BLaER1 treated with 17β-estradiol and CSF1 and Interleukin-3, amounts not matched to agents 10 nM and 100 nM (cell line): ENCODE measurements at regions not wholly inside any gene's neighbourhood (a gene's known extent, or its start where the extent isn't known, plus 50 kb on each side); places are given as distances from the start of the nearest gene placed in this dataset.
"Not testable (repeated sequence)": the region's sequence is repeated elsewhere in the genome, so short reads cannot be mapped to it uniquely, and the experiment has no call there.

Experiments used
- H3K27ac ChIP-seq, 11 experiments: shearing (Covaris generic); formaldehyde crosslinking; 2 replicates each; pipeline ENCODE4 v1.8.1; 2022
- H3K27me3 ChIP-seq, 11 experiments: shearing (Covaris generic); formaldehyde crosslinking; 2 replicates each; pipeline ENCODE4 v1.8.1; 2022
- H3K36me3 ChIP-seq, 11 experiments: shearing (Covaris generic); formaldehyde crosslinking; 2 replicates each; pipeline ENCODE4 v1.8.1; 2022
- H3K4me1 ChIP-seq, 10 experiments: shearing (Covaris generic); formaldehyde crosslinking; 2 replicates each; pipeline ENCODE4 v1.8.1; 2022
- H3K4me2 ChIP-seq, 11 experiments: shearing (Covaris generic); formaldehyde crosslinking; 2 replicates each; pipeline ENCODE4 v1.8.1; 2022
- H3K4me3 ChIP-seq, 10 experiments: shearing (Covaris generic); formaldehyde crosslinking; 2 replicates each; pipeline ENCODE4 v1.8.1; 2022
- H3K9ac ChIP-seq, 11 experiments: shearing (Covaris generic); formaldehyde crosslinking; 2 replicates each; pipeline ENCODE4 v1.8.1; 2022
- H3K9me3 ChIP-seq, 11 experiments: shearing (Covaris generic); formaldehyde crosslinking; replicated peaks in 1 of 11; 2 replicates each; pipeline ENCODE4 v1.8.1; 2022
- H4K20me1 ChIP-seq, 11 experiments: shearing (Covaris generic); formaldehyde crosslinking; 2 replicates each; pipeline ENCODE4 v1.8.1; 2022
- Cebpa-rat ChIP-seq, 11 experiments: shearing (Covaris generic); IDR thresholded peaks; 2 replicates each; pipeline ENCODE4 v1.8.1; 2022

DNA sequence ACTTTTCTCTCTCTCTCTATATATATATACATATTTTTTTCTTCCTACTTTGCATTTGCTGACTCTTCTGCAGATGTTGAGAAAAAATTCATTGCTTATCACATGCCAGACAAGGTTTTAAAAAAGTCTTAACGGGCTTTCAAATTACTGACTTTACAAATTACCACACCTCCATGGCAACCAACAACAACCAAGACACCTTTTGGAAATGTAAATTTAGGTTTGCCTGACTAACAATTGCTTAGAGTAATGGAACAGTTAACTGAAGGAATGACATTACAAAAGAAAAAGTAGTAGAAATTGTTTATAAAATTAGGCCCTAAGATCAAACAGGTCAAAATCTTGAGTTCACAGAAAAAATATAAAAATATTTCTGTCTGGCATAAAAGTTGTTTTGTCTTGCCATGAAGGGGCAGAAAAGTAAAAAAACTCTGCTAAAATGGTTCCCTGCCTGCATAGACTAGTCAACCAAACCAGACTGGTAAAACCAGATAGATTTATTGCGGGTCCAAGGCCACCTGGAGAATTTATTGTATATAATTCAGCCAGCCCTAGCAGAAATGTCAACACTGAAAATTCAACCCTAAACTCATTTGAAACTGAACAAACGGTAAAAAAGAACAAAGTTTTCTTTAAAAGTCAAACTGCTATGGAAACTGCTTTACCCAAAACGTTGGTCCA, 92.8 kb upstream of the FRMD1 start:
- Histone ChIP-seq H3K9ac (no peak overlapping the region), H3K4me1 (peaks cover 7 to 19% (median 11%) of the 10 kb centered on the region in 10 experiments; a peak in 18 of 20 replicates), H4K20me1 (no peaks in the 10 kb centered on the region), H3K36me3 (no peaks in the 10 kb centered on the region), H3K27me3 (no peaks in the 10 kb centered on the region), H3K4me3 (no peak overlapping the region), H3K9me3 (peaks cover 4 to 29% (median 21%) of the 10 kb centered on the region in 11 experiments; a peak in 19 of 22 replicates), H3K27ac (no peak overlapping the region), H3K4me2 (no peak overlapping the region)
- no peak for TF ChIP-seq Cebpa-rat (IDR thresholded peaks at IDR 0.05)

DNA sequence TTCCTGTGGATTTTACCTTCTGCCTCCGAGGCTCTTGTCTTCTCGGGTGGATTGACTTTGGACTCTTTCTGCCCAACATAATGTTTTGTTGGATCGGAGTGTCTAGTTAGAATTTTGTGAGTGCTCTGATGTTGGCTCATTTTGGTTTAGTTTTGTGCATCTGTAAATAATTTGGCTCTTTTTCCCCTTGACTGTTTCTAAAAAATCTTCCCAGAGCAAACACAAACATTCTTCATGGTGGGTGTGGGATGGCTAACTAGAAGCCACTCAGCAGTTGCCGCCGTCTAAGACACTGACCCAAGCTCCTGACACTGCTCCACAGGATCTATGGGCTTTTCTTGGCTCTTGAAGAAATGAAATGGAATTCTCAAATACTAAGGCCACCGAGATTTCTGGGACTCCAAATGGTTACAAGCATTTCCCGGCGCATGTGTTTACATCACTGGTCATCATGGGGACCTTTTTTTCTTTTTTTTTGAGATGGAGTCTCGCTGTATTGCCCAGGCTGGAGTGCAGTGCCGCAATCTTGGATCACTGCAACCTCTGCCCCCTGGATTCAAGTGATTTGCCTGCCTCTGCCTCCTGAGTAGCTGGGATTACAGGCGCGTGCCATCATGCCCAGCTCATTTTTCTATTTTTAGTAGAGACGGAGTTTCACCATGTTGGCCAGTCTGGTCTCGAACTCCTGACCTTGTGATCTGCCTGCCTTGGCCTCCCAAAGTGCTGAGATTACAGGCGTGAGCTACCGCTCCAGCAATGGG, 92.0 kb upstream of the FRMD1 start:
- Histone ChIP-seq H3K27ac (no peak overlapping the region), H3K36me3 (no peaks in the 10 kb centered on the region), H3K9ac (no peak overlapping the region), H3K4me2 (no peak overlapping the region), H3K27me3 (no peaks in the 10 kb centered on the region), H3K4me1 (peaks cover 7 to 19% (median 11%) of the 10 kb centered on the region in 10 experiments; a peak in 18 of 20 replicates), H3K9me3 (peaks cover 4 to 37% (median 24%) of the 10 kb centered on the region in 11 experiments; a peak in 19 of 22 replicates), H4K20me1 (no peaks in the 10 kb centered on the region), H3K4me3 (no peak overlapping the region)
- TF ChIP-seq Cebpa-rat (IDR thresholded peaks at IDR 0.05), result no peak

DNA sequence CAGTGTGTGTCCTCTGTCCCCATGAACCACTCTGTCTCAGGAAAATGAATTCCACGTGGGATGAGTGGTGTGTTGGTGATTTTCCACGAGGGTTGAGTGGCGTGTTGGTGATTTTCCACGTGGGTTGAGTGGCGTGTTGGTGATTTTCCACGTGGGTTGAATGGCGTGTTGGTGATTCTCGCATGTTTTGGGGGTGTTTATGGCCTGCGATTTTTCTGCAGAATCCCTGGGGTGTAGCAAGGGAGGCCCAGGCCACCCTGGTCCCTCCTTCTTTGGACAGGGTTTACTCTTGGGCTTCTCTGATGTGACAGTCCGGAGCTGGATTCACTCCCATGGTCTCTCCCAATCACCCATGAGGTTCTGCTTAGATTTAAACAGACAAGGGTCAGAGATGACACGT, 90.6 kb upstream of the FRMD1 start:
- Histone ChIP-seq H3K4me3 (no peak overlapping the region), H3K4me1 (peaks cover 6 to 18% (median 9%) of the 10 kb centered on the region in 10 experiments; a peak in 18 of 20 replicates), H4K20me1 (no peaks in the 10 kb centered on the region), H3K27ac (no peak overlapping the region), H3K4me2 (no peak overlapping the region), H3K27me3 (no peaks in the 10 kb centered on the region), H3K36me3 (no peaks in the 10 kb centered on the region), H3K9me3 (peaks cover 4 to 42% (median 24%) of the 10 kb centered on the region in 11 experiments; a peak in 19 of 22 replicates), H3K9ac (no peak overlapping the region)
- no peak for TF ChIP-seq Cebpa-rat (IDR thresholded peaks at IDR 0.05)

DNA sequence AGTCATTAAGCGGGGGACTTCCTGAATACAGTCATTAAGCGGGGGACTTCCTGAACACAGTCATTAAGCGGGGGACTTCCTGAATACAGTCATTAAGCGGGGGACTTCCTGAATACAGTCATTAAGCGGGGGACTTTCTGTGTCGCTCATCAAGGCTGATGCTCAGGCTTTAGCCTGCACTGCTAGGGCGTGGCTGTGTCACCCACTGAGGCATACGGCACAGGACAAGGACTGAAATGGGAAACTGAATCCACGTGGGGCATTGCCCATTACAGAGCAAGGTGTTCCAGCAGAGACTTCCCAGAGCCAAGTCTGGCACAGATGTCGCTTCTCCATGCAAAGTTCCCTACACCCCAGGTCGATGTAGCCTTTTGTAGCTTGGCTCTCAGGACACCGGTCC, 89.9 kb upstream of the FRMD1 start:
- H3K4me1 ChIP-seq, result peaks cover 0 to 11% (median 3%) of the 10 kb centered on the region in 10 experiments; a peak in 15 of 20 replicates
- H3K9me3 ChIP-seq, result peaks cover 4 to 42% (median 24%) of the 10 kb centered on the region in 11 experiments; a peak in 19 of 22 replicates
- H4K20me1 ChIP-seq, H3K9ac ChIP-seq, H3K27ac ChIP-seq, H3K4me2 ChIP-seq, H3K27me3 ChIP-seq, H3K4me3 ChIP-seq, H3K36me3 ChIP-seq: not testable (repeated sequence)

DNA sequence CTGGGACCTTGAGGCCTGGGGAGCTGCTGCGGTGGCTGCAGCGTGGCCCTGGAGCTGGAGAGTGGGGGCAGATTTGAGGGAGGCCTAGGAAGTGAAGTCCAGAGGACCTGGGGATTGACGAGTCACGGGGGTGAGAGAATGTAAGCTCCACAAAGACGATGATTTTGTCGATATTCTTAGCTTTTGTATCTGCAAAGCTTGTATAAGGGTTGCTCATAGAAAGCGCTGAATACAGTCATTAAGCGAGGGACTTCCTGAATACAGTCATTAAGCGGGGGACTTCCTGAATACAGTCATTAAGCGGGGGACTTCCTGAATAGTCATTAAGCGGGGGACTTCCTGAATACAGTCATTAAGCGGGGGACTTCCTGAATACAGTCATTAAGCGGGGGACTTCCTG, 89.3 kb upstream of the FRMD1 start:
- Histone ChIP-seq H3K4me2 (peak overlapping the region in 4 of 11 experiments; percentile 4 to 46 (median 30); a peak in 5 of 22 replicates), H3K9me3 (peaks cover 4 to 42% (median 24%) of the 10 kb centered on the region in 11 experiments; a peak in 19 of 22 replicates), H3K4me1 (peaks cover 0 to 11% (median 0%) of the 10 kb centered on the region in 10 experiments; a peak in 6 of 20 replicates), H3K27ac (peak overlapping the region in 1 of 11 experiments; percentile 39; a peak in 1 of 22 replicates), H3K4me3 (peak overlapping the region in 1 of 10 experiments; percentile 18; a peak in 1 of 20 replicates)
- not testable (repeated sequence) for H3K9ac ChIP-seq, H3K27me3 ChIP-seq, H3K36me3 ChIP-seq, H4K20me1 ChIP-seq

DNA sequence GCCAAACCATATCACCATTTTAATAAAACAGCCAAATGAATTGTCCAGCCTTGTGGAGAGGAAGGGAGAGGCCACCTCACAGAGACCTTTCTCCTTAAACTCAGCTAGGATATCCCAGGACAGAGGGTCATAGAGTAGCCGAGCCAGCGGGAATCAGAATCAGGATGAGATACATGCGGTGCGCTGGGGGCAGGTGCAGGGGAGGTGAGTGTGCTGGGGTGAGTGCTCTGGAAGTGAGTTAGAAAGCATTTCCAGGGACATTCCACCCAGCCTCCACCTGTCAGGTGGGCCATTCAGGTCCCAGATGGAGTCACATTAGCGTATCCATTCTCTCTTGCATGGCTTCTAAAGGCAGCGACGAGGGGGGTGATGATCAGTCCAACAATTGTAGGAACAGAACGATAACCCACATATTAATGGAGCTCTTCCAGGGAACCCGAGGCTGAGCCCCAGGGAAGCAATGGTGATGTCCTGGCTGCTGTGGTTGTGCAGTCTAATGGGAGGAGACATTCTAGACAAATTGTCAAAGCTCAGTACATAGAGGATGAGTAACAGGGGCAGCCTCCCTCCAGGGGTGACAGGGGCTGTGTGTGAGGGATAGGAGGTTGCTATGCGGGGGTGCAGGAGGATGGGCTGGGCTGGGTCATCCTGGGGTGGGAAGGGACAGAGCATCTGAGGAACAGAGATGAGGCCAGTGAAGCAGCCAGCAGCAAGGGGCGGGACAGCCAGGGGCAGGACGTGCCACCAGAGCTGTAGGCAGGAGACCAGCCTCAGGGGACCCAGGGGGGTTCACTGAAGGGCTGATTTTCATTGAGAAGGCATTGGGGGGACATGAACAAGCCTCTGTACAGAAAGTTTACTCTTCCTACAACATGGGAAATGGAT, 88.7 kb upstream of the FRMD1 start:
- no peaks in the 10 kb centered on the region for H3K27me3 ChIP-seq

DNA sequence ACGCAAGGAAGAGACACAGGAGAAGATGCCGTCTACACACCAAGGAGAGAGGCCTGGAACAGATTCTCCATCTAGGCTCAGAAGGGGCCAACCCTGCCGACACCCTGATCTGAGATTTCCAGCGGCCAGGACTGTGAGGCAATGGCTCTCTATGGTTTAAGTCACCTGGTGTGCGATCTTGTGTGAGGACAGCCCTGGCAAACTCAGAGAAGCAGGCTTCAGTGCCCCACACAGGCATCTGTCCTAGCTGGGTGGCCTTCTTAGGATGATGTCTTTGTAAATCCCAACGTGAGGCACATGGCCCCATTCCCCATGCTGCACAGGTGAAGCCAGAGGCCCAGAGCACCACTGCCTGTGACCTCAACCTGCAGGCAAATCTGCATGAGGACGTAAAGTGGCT, 87.6 kb upstream of the FRMD1 start:
- H3K9me3 ChIP-seq, result peaks cover 4 to 42% (median 24%) of the 10 kb centered on the region in 11 experiments; a peak in 19 of 22 replicates
- no peak for TF ChIP-seq Cebpa-rat (IDR thresholded peaks at IDR 0.05)
- no peaks in the 10 kb centered on the region for H3K27me3 ChIP-seq
- H3K4me1 ChIP-seq, result peaks cover 0 to 11% (median 0%) of the 10 kb centered on the region in 10 experiments; a peak in 6 of 20 replicates
- no peaks in the 10 kb centered on the region for H4K20me1 ChIP-seq
- no peaks in the 10 kb centered on the region for H3K36me3 ChIP-seq
- H3K9ac ChIP-seq, result no peak overlapping the region
- H3K4me3 ChIP-seq, result no peak overlapping the region
- no peak overlapping the region for H3K4me2 ChIP-seq
- H3K27ac ChIP-seq, result no peak overlapping the region

More for the DNA sequence above, 88.7 kb upstream of the FRMD1 start:
- Histone ChIP-seq H3K36me3 (no peaks in the 10 kb centered on the region), H3K4me2 (peak overlapping the region in 4 of 11 experiments; percentile 4 to 46 (median 30); a peak in 5 of 22 replicates), H4K20me1 (no peaks in the 10 kb centered on the region), H3K9me3 (peaks cover 4 to 42% (median 24%) of the 10 kb centered on the region in 11 experiments; a peak in 19 of 22 replicates), H3K27ac (peak overlapping the region in 1 of 11 experiments; percentile 39; a peak in 1 of 22 replicates), H3K4me3 (peak overlapping the region in 1 of 10 experiments; percentile 18; a peak in 1 of 20 replicates), H3K9ac (no peak overlapping the region), H3K4me1 (peaks cover 0 to 11% (median 0%) of the 10 kb centered on the region in 10 experiments; a peak in 6 of 20 replicates)
- no peak for TF ChIP-seq Cebpa-rat (IDR thresholded peaks at IDR 0.05)

- H3K27ac ChIP-seq, result no peak overlapping the region
- no peaks in the 10 kb centered on the region for H3K36me3 ChIP-seq
- H4K20me1 ChIP-seq, result no peaks in the 10 kb centered on the region
- no peak for TF ChIP-seq Cebpa-rat (IDR thresholded peaks at IDR 0.05)
- no peak overlapping the region for H3K9ac ChIP-seq
- peaks cover 4 to 42% (median 24%) of the 10 kb centered on the region in 11 experiments; a peak in 19 of 22 replicates for H3K9me3 ChIP-seq
- H3K4me2 ChIP-seq, result no peak overlapping the region
- no peaks in the 10 kb centered on the region for H3K27me3 ChIP-seq
- H3K4me3 ChIP-seq, result no peak overlapping the region
- peaks cover 0 to 11% (median 0%) of the 10 kb centered on the region in 10 experiments; a peak in 6 of 20 replicates for H3K4me1 ChIP-seq
Measured at GRCh38 chr6:168165891-168166290, 86.9 kb upstream of the FRMD1 start.
